K562 (cell line): ENCODE measurements at regions not wholly inside any gene's neighbourhood (a gene's known extent, or its start where the extent isn't known, plus 50 kb on each side); places are given as distances from the start of the nearest gene placed in this dataset.
A peak's percentile ranks its signal among the peaks of the same experiment; 100 is the strongest.

Experiments
- ATAC-seq: fragments of 200-7000 bp; cut with Tn5 transposase; 3 replicates; pipeline ENCODE4 v1.9.1; 2020; ENCODE audit warnings: moderate library complexity
- BruUV-seq: library from RNA; stranded (reverse); fragments of 400-500 nt; replicated peaks from 2 replicates; lab custom pipeline; 2021; lab: Mats Ljungman, UMichigan
- CTCF ChIA-PET: fragments of 300-600 bp; formaldehyde crosslinking; extraction: SDS; loops from one replicate; lab custom pipeline; 2021; ENCODE audit warnings: low intra/inter-chr PET ratio; lab: Yijun Ruan, JAX
- POLR2A ChIA-PET: fragments of 300-600, 350-650 bp; sonication (Branson Sonifier 250); formaldehyde crosslinking; extraction: SDS; loops from one replicate; lab custom pipeline; 2021; ENCODE audit warnings: antibody characterized with exemption, inconsistent platforms; lab: Yijun Ruan, JAX
- DNase-seq, 4 experiments: peaks; one replicate each; pipeline versions ENCODE4 v3.0.0 to v3.0.0-alpha.2; 2011 to 2018; ENCODE audit warnings: low spot score in 3 of 4, mixed read lengths in 3 of 4; ENCODE audit errors: extremely low read depth in 1 of 4
- FAIRE-seq: peaks from 2 replicates; lab custom pipeline; 2011; peaks lifted over from hg19 to GRCh38; lab: Jason Lieb, UNC
- H2AFZ ChIP-seq: 2 replicates; pipeline ENCODE4 v1.6.0; 2011; ENCODE audit warnings: low read depth, low read length, control low read depth, inconsistent platforms
- H3K27ac ChIP-seq: fragments of 200-600 bp; 3 replicates; pipeline ENCODE4 v1.8.0; 2011; ENCODE audit warnings: low read depth, mild to moderate bottlenecking, control low read depth, inconsistent platforms, low read length, moderate library complexity, mixed read lengths; ENCODE audit errors: extremely low read depth
- H3K27me3 ChIP-seq, 2 experiments: fragments of 300-600 bp in 1 of 2; 2 replicates in 1 of 2; 3 replicates in 1 of 2; pipeline versions ENCODE4 v1.6.0 to v1.8.0; 2011; ENCODE audit warnings: inconsistent platforms in 2 of 2, low read length in 2 of 2, mild to moderate bottlenecking in 1 of 2, mixed read lengths in 1 of 2, moderate library complexity in 1 of 2; ENCODE audit not compliant: control insufficient read depth in 2 of 2, insufficient read depth in 2 of 2
- H3K36me3 ChIP-seq: fragments of 300-600 bp; 3 replicates; pipeline ENCODE4 v1.8.0; 2011; ENCODE audit warnings: mild to moderate bottlenecking, low read length, inconsistent platforms; ENCODE audit not compliant: control insufficient read depth, insufficient read depth
- H3K4me1 ChIP-seq, 2 experiments: fragments of 200-600 bp in 1 of 2; replicated peaks in 1 of 2; 2 replicates in 1 of 2; 3 replicates in 1 of 2; pipeline versions ENCODE4 v1.5.1 to v1.8.0; 2011; ENCODE audit warnings: inconsistent platforms in 2 of 2, low read length in 2 of 2, mild to moderate bottlenecking in 1 of 2, mixed read lengths in 1 of 2, moderate library complexity in 1 of 2; ENCODE audit not compliant: control insufficient read depth in 2 of 2, insufficient read depth in 2 of 2
- H3K4me2 ChIP-seq: 2 replicates; pipeline ENCODE4 v1.6.1; 2011; ENCODE audit warnings: low read length, control low read depth, inconsistent platforms, mixed read lengths; ENCODE audit not compliant: insufficient read depth
- H3K4me3 ChIP-seq: fragments of 200-600 bp; sonication (generic), shearing (Covaris generic); 2 replicates; pipeline ENCODE4 v1.5.1; 2016; ENCODE audit warnings: control low read depth, inconsistent platforms
- H3K79me2 ChIP-seq: fragments of 200-600 bp; 3 replicates; pipeline ENCODE4 v1.8.0; 2011; ENCODE audit warnings: low read length, inconsistent platforms; ENCODE audit not compliant: control insufficient read depth, insufficient read depth
- H3K9ac ChIP-seq, 2 experiments: 2 replicates each; pipeline versions ENCODE4 v1.6.0 to v1.6.1; 2011; ENCODE audit warnings: low read depth in 2 of 2, low read length in 2 of 2, control low read depth in 1 of 2, inconsistent platforms in 1 of 2, mild to moderate bottlenecking in 1 of 2, mixed read lengths in 1 of 2; ENCODE audit not compliant: insufficient read depth in 1 of 2
- H3K9me1 ChIP-seq: one replicate; pipeline ENCODE4 v1.6.0; 2011; ENCODE audit warnings: inconsistent platforms, mild to moderate bottlenecking, low read length, moderate library complexity; ENCODE audit not compliant: control insufficient read depth, insufficient read depth
- H3K9me3 ChIP-seq: replicated peaks from 2 replicates; pipeline ENCODE4 v1.5.1; 2011; ENCODE audit warnings: low read depth, low read length, inconsistent platforms; ENCODE audit not compliant: control insufficient read depth, insufficient read depth
- H4K20me1 ChIP-seq: replicated peaks from 2 replicates; pipeline ENCODE4 v1.6.1; 2011; ENCODE audit warnings: low read length, inconsistent platforms, mixed read lengths; ENCODE audit not compliant: control insufficient read depth, insufficient read depth
- DIDO1 ChIP-seq: fragments of 450-650 bp; IDR thresholded peaks from 2 replicates; pipeline ENCODE4 v1.6.1; 2016; ENCODE audit warnings: low read depth, missing biosample characterization, missing genetic modification characterization
- EP400 ChIP-seq: fragments of 450-650 bp; IDR thresholded peaks from 2 replicates; pipeline ENCODE4 v1.6.1; 2017; ENCODE audit warnings: antibody characterized with exemption, mild to moderate bottlenecking, moderate library complexity
- HMGN3 ChIP-seq: IDR thresholded peaks from 2 replicates; pipeline ENCODE4 v1.6.1; 2011; ENCODE audit warnings: borderline replicate concordance, low read depth, mild to moderate bottlenecking, mixed read lengths, low read length; ENCODE audit not compliant: insufficient read length; ENCODE audit errors: extremely low read depth
- NFE2L1 ChIP-seq: fragments of 450-650 bp; IDR thresholded peaks from 2 replicates; pipeline ENCODE4 v1.6.1; 2016; ENCODE audit warnings: missing genetic modification characterization, low read depth, mild to moderate bottlenecking, missing compliant biosample characterization, moderate library complexity, borderline replicate concordance
- POLR3A ChIP-seq: IDR thresholded peaks from 2 replicates; pipeline ENCODE4 v1.6.1; 2011; ENCODE audit warnings: borderline replicate concordance, mild to moderate bottlenecking, moderate library complexity; ENCODE audit not compliant: insufficient read length, insufficient read depth; ENCODE audit errors: extremely low read depth
- RBM25 ChIP-seq: fragments of 200-400 bp; formaldehyde crosslinking; IDR thresholded peaks from 2 replicates; pipeline ENCODE4 v1.6.1; 2018; ENCODE audit warnings: low read length, low read depth, moderate library complexity; ENCODE audit not compliant: severe bottlenecking
- SMARCB1 ChIP-seq: IDR thresholded peaks from 2 replicates; pipeline ENCODE4 v1.6.1; 2011; ENCODE audit warnings: improper control_type of control experiment, low read depth; ENCODE audit not compliant: insufficient read length
- TOE1 ChIP-seq, 2 experiments: fragments of 450-650 bp in 1 of 2; sonication (generic) in 1 of 2; formaldehyde crosslinking in 1 of 2; IDR thresholded peaks; 2 replicates each; pipeline versions ENCODE4 v1.7.1 to v1.8.0; 2016 to 2022; ENCODE audit warnings: borderline replicate concordance in 2 of 2, mild to moderate bottlenecking in 2 of 2, antibody characterized with exemption in 1 of 2, inconsistent platforms in 1 of 2, low read depth in 1 of 2, missing genetic modification reagents in 1 of 2, moderate library complexity in 1 of 2
- VEZF1 ChIP-seq: fragments of 200-800 bp; sonication (Bioruptor generic); IDR thresholded peaks from 2 replicates; pipeline ENCODE4 v1.6.1; 2017; ENCODE audit warnings: missing genetic modification characterization, missing compliant biosample characterization
- ZBTB9 ChIP-seq: fragments of 450-650 bp; formaldehyde crosslinking; IDR thresholded peaks from 2 replicates; pipeline ENCODE4 v1.4.0; 2020; ENCODE audit warnings: mild to moderate bottlenecking, moderate library complexity
- ZNF217 ChIP-seq: sonication (generic); formaldehyde crosslinking; IDR thresholded peaks from 2 replicates; pipeline ENCODE4 v1.8.0; 2022; ENCODE audit warnings: mild to moderate bottlenecking, missing genetic modification reagents
- ZNF3 ChIP-seq: fragments of 250-450 bp; sonication (Bioruptor Pico); IDR thresholded peaks from 2 replicates; pipeline ENCODE4 v1.5.0; 2021; ENCODE audit warnings: mild to moderate bottlenecking, moderate library complexity
- ZNF384 ChIP-seq: IDR thresholded peaks from 2 replicates; pipeline ENCODE4 v1.6.1; 2012; ENCODE audit warnings: low read depth, low read length, improper control_type of control experiment
- ZZZ3 ChIP-seq: fragments of 450-650 bp; IDR thresholded peaks from 2 replicates; pipeline ENCODE4 v1.6.1; 2016; ENCODE audit warnings: antibody characterized with exemption, mild to moderate bottlenecking, moderate library complexity
- WGBS: fragments of 100-300 bp; shearing (Covaris generic); methylation state at CpG from one replicate; pipeline ENCODE4 v1.1.6; 2016; ENCODE audit warnings: low coverage, mixed read lengths; ENCODE audit not compliant: insufficient coverage; ENCODE audit errors: missing lambda C conversion rate; 5-methylcytosine and 5-hydroxymethylcytosine counted together
- in situ Hi-C: fragments of 300-500 bp; cut with MboI; formaldehyde crosslinking; loops from 4 replicates; pipeline ENCODE4 v1.15.0; 2018; ENCODE audit warnings: inconsistent platforms, mixed read lengths
- intact Hi-C: fragments of 100-400 bp; cut with micrococcal nuclease; formaldehyde crosslinking; loops from 2 replicates; pipeline ENCODE4 v1.14.2; 2022

GRCh38 chr6:144615870-144616269 is 330.7 kb downstream of the UTRN start:
- no peaks in the 10 kb centered on the region for H3K4me1 ChIP-seq
- H3K4me2 ChIP-seq = no peak overlapping the region
- BruUV-seq = no TSS peak
- TF ChIP-seq TOE1 (IDR thresholded peaks at IDR 0.05; ENCODE audit: borderline replicate concordance) = no peak
- TF ChIP-seq TOE1 (CRISPR knock-in tag; IDR thresholded peaks at IDR 0.05; ENCODE audit: borderline replicate concordance, low read depth) = no peak
- TF ChIP-seq RBM25 = peak; percentile 62
- no peak overlapping the region for H3K9ac ChIP-seq
- ATAC-seq (no peak), FAIRE-seq (no peak), DNase-seq (no peak)
- H4K20me1 ChIP-seq = no peaks in the 10 kb centered on the region
- H3K4me3 ChIP-seq = no peak overlapping the region
- H3K79me2 ChIP-seq = no peaks in the 10 kb centered on the region
- H3K36me3 ChIP-seq = no peaks in the 10 kb centered on the region
- no peaks in the 10 kb centered on the region for H3K9me1 ChIP-seq
- ChIA-PET POLR2A (no interaction called here), CTCF (no interaction called here)
- intact Hi-C loops (no loop called here), in situ Hi-C loops (no loop called here)
- H2AFZ ChIP-seq = no peak overlapping the region
- no peak overlapping the region for H3K27ac ChIP-seq
- no peaks in the 10 kb centered on the region for H3K9me3 ChIP-seq
- WGBS = 31% methylated on average over 2 of the region's 2 CpGs
- no peaks in the 10 kb centered on the region for H3K27me3 ChIP-seq

GRCh38 chr6:144617191-144617590 is 332.1 kb downstream of the UTRN start:
- no peaks in the 10 kb centered on the region for H3K36me3 ChIP-seq
- H3K79me2 ChIP-seq = no peaks in the 10 kb centered on the region
- FAIRE-seq = no peak
- no peak for DNase-seq
- H3K27ac ChIP-seq = no peak overlapping the region
- POLR2A ChIA-PET = no interaction called here
- no peaks in the 10 kb centered on the region for H4K20me1 ChIP-seq
- H3K9ac ChIP-seq = no peak overlapping the region
- H2AFZ ChIP-seq = no peak overlapping the region
- no peaks in the 10 kb centered on the region for H3K9me3 ChIP-seq
- in situ Hi-C loops (no loop called here), intact Hi-C loops (no loop called here)
- no peaks in the 10 kb centered on the region for H3K9me1 ChIP-seq
- H3K4me3 ChIP-seq = no peak overlapping the region
- CTCF ChIA-PET = no interaction called here
- WGBS = 17% methylated on average over 1 of the region's 1 CpG
- no peak overlapping the region for H3K4me2 ChIP-seq
- no TSS peak for BruUV-seq
- no peak for ATAC-seq
- no peaks in the 10 kb centered on the region for H3K27me3 ChIP-seq
- no peaks in the 10 kb centered on the region for H3K4me1 ChIP-seq
- TF ChIP-seq EP400 (no peak), ZBTB9 (CRISPR knock-in tag) (no peak), ZNF217 (CRISPR knock-in tag) (no peak), ZNF3 (no peak), ZNF384 (no peak), POLR3A (no peak), HMGN3 (no peak), SMARCB1 (no peak), VEZF1 (CRISPR knock-in tag) (no peak), DIDO1 (no peak), ZZZ3 (no peak), NFE2L1 (tag) (no peak)
